Hematopoietic multipotent progenitor cell treated with erythropoietin and hydrocortisone succinate and interleukin-3 and kit ligand, for 6 days (in vitro differentiated cells): ENCODE measurements at regions not wholly inside any gene's neighbourhood (a gene's known extent, or its start where the extent isn't known, plus 50 kb on each side); places are given as distances from the start of the nearest gene placed in this dataset.
"Not testable (repeated sequence)": the region's sequence is repeated elsewhere in the genome, so short reads cannot be mapped to it uniquely, and the experiment has no call there.

Source experiments
- DNase-seq: peaks from one replicate; pipeline ENCODE4 v3.0.0-alpha.2; 2015

DNA sequence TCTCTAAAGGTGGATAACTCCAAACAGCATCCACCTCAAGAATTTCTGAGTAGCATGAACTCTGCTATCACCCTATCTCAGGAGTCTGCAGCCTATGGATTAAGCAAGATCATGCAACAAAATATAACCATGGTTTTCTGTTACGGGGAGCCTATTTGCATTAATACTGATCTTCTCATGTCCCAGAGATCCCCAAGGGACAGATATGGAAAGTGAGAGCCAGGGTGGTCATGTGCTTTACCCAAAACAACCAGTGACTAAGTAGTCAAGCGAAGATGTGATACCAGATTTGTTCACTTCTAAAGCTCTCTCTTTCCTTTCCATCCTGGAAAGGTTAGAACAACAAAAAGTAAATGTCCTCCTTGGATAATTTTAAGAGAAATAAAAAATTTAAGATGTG is 125.1 kb downstream of the PRRX1 start:
- no peak for DNase-seq

DNA sequence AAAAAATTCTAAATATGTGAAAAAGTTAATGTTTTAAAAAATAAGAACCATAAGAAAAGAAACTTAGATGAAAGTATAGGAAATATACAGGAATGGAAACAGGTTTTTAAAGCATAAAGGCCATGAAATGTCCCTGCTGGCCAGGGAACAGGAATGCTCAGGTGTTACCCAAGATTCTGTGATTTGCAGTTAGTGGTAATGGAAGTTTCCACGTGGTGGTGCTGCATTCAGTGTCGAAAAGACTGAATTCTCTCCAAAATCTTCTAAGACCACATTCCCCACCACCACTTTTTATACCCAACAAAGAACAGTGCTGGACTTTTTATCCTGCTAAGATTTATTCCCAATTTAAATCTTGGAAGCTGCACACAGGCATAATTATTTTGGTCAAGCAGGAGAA is 126.2 kb downstream of the PRRX1 start:
- DNase-seq, result no peak

DNA sequence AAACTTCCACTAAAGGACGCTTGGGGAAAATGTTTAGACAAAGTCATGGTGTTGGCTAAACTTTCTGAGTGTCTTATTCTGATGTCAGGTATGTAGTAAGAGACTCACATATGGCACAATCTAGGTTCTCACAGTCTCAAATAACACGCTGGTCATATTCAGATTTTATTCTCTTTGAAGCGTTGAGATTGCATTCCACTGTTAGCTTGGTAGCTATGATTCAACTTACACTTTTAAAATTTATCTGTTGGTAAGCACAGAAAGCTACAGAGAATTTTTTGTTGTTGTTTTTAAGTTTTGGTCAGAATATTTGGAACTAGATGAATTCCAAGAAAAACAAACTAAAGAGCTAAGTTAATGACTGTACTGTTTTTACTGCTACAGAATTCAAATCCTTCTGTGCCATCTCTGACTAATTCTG is 126.7 kb downstream of the PRRX1 start:
- no peak for DNase-seq

DNA sequence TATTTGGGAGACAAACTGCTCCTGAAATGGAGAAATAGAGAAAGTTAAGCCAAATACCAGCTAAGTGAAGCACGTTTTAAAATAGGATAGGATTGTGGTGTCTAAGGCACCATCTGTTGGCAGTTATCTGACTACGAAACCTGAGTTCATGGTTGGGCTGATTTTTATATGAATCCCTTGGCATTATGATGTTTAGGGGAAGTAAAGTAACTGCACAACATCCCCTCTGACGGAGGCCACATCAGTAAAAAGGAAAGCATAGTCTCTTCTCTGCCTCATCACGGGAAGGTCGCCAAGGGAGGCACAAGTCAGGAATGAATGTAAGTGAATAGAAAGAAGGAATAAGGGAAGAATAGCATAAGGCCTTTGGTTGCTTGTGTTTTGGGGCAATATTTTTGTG is 128.0 kb downstream of the PRRX1 start:
- DNase-seq, result no peak

DNA sequence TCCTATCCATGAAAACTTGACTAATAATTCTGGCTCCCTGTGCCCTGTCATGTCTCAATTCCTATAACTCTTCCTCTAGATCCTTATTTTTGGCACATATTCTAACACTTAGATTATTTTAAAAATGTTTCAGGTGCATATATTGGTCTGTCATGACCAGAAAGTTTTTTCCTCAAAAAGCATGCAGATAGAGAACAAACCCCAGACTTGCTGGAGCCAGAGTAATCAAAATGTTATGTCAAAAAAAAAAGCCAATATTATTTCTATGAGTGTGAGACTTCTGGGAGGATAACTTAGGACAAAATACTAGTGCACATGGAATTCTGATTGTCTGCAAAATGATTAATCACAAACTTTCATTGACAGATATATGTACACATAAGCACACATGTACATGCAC is 135.1 kb upstream of the MROH9 start:
- no peak for DNase-seq

DNA sequence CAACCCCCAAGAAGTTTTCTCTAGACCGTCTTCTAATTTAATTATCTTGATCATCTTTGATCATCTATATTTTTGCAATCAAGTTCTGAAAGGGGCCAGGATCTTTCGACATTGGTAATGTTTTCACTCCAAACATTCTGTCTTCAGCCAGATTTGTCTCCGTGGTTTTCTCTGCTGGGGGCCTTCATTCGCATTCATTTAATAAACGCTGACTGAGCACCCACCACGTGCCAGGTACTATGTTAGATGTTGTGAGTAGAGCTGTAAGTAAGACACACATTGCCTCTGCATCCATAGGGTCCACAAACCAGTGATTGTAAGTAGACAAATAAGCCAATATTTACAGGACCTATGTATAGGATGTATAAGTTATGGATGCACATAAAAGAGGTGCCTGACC is 134.5 kb upstream of the MROH9 start:
- no peak for DNase-seq

DNA sequence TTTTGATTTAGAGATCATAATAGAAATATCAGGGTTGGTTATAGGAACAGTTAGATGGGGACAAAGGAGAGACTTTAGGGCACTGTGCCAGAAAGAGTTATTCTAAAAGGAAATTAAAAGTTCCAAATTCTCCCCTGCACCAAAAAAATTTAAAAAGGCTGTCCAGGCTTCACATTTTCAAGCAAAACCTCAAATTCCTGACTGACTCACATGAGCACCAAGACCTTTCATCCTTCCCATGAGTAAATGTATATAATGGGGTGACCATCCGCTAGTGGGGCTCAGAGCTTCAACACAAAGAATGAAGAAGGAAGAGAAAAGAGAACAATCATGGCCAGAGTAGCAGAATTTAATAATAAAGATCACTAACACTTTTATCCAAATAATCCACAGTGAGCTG is 131.6 kb upstream of the MROH9 start:
- DNase-seq, result no peak

DNA sequence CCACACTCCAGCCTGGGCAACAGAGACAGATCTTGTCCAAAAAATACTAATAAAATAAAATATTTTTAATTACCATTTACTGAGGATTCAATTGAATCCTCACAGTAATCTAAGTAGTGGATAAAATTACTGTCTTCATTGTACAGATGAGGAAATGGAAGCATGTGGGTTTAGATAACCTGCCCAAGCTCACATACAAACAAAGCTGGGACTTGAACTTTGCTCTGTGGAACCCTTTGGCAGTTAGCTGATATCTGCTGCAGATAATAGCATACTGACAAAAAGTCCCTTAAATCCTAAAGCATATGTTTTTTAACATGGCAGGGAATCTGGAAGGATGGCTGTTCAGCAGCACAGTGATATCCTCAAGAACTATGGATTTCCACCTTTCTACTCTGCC is 130.9 kb upstream of the MROH9 start:
- DNase-seq, result no peak

DNA sequence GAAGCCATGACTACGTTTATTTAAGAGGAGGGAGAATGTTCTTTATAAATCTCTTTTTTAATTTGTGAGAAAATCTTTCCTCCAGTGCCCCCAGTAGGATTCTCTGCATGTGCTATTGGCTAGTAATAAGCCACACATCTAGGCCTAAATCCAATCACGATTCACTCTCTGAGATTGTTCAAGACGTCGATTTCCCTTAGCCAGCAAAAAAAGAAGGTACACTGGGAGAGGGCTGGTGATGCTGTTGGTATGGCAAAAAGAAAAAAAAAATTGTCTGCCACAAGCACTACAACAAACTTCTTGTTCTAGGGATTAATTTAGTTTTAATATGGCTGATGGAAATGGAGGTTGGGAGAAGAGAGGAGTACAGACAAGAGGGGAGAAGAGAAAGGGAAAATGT is 130.5 kb upstream of the MROH9 start:
- DNase-seq, result no peak

DNA sequence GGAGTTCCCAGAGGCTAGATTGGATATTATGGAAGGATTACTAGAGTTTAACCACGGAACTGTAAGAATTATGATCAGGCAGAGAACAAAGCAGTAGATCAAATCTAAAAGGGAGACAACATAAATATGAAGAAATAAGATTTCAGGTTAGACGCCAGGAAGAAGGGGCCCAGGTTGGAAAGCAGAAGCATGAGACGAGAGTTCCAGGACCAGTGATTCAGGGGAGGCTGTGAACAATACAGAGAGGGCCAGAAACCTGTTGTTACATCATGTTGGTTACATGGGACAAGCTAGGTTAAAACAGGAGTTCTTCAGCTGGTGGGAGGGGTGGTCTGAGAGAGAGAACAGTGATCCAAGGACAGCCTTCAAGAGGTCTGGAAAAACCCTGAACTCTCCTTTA is 128.4 kb upstream of the MROH9 start:
- DNase-seq, result no peak

DNA sequence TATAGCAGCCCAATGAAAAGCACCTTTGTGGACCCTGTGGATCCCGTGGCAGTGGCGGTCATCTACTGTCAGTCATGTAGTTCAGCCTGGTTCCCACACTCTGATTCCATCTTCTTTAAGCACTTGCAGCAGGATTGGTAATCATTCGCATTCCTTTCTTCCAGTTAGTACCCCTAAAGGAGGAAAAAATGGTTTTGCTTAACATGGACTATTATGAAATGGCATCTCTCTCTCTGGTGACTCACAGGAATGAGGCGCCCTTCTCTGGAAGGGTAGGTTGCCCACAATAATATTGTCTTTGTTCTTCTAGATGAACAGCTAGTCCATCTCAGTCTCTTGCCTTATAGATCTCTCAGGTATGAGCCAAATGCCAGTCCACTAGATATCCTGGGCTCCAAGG is 127.9 kb upstream of the MROH9 start:
- no peak for DNase-seq

DNA sequence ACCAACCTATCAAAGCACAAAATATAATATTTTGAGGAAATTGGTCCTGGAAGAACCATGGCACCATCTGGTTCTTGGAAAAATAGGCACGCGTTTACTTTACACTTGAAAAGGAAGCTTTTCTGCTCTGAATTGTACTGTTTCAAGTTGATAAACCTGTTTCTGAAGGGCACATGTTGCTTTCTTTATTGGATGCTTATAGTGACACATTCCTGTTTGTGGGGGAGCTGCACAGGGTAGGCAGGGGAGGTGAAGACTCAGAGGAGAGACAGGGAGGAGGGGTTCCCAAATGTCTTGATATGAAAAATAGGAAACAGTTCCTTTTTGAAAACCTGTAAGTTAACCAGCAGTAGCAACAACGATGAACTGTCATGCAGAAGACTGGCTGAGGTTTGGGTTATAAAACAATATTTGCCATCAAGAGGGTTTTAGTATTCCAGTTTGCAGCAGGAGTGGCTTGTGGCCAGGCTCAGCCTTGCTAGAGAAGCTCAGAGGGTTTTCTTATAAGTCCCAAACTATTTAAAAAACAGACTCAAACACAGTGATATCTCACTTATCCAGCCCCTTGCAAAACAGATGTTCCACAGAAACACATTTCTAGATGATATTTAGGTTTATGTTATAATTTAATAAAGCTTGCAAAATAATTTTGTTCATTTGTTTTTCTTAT is 127.0 kb upstream of the MROH9 start:
- DNase-seq, result no peak

DNA sequence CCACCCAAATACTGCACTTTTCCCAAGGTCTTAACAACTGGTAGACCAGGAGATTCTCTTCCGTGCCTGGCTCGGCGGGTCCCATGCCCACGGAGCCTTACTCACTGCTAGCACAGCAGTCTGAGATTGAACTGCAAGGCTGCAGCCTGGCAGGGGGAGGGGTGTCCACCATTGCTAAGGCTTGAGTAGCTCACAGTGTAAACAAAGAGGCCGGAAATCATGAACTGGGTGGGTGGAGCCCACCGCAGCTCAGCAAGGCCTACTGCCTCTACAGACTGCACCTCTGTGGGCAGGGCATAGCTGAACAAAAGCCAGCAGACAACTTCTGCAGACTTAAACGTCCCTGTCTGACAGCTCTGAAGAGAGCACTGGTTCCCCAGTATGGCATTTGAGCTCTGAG is 124.3 kb upstream of the MROH9 start:
- DNase-seq, result not testable (repeated sequence)

DNA sequence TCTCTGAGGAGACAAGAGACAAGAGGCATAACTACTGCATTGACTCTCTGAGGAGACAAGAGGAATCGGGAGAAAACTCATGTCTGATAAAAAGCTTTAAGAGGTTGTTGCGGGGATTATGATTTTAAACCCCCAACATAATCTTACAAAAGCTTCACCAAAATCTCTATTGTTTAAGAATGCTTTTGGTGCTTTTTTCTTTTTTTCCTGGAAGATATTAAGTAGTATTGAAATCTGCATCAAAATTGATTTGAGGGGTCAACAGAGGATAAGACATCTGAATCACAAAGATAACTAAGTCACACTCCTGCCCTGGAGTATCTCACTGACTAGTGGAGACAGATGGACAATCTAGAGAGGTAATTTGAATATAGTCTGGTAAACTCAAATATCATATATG is 115.6 kb upstream of the MROH9 start:
- no peak for DNase-seq

DNA sequence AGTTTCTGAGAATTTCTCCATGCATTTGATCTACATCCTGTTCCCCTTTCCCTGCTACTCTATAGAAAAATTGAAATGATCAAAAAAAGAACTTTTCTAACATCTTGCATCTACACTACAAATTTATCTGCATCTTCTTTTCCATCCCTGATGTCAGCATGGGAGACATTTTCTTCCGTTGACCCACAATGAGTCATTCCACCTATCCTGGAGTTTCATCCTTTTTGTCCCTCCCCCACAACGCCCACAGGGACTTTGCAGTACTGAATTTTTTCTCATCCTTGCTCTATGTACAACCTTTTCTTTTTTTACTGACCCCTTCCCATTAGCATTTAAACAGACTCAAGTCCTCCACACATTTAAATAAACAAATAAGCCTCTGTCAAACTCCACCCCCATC is 112.2 kb upstream of the MROH9 start:
- DNase-seq, result no peak

DNA sequence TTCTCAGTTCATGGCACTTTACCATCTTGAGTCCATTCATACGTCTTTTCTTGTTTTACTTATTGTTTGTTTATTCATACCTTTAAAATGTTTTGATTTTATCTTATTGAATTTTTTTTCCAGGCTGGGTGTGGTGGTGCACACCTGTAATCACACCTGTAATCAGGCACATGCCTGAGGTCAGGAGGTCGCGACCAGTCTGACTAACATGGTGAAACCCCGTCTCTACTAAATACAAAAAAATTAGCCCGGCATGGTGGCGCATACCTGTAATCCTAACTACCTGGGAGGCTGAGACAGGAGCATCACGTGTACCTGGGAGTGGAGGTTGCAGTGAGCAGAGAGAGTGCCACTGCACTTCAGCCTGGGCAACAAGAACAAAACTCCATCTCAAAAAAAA is 104.1 kb upstream of the MROH9 start:
- DNase-seq, result no peak

DNA sequence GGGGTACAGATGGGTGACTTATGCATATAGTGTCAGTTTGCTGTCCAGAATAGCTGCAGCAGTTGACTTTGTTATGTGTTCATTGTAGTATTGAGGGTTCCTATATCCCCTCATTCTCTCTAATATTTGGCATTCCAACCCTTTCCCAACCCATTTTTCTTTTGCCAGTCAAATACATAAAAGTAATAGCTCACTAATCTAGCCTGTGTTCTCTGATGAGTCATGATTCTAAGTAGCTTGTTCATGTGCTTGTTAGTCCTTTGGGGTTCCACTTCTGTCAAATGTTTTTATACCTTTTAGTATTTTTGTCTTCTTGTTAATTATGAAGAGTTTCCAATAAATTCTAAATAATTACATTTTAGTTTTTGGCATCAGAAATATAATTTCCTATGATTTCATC is 99.2 kb upstream of the MROH9 start:
- no peak for DNase-seq

DNA sequence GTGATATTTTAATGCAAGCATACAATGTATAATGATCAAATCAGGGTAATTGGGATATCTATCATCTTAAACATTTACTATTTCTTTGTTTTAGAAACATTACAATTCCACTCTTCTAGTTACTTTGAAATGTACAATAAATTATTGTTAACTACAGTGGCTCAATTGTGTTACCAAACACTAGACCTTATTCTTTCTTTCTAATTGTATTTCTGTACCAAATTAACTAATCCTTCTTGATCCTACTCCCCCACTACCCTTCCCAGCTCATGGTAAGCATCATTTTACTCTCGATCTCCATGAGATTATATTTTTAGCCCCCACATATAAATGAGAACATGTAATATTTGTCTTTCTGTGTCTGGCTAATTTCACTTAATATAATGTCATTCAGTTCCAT is 95.0 kb upstream of the MROH9 start:
- DNase-seq, result no peak

DNA sequence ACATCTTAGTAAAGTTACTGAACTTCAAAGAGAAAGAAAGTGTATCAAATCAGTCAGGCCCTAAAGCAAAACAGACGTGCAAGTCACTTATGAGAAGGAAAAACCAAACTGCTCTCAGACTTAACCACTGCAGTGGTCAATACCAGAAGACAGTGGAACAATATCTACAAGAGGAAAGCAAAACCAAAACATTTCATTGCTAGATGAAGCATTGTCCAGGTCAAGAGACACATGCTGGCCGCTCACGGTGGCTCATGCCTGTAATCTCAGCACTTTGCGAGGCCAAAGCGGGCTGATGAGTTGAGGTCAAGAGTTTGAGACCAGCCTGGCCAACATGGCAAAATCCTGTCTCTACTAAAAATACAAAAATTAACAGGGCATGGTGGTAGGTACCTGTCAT is 82.0 kb upstream of the MROH9 start:
- DNase-seq, result no peak

DNA sequence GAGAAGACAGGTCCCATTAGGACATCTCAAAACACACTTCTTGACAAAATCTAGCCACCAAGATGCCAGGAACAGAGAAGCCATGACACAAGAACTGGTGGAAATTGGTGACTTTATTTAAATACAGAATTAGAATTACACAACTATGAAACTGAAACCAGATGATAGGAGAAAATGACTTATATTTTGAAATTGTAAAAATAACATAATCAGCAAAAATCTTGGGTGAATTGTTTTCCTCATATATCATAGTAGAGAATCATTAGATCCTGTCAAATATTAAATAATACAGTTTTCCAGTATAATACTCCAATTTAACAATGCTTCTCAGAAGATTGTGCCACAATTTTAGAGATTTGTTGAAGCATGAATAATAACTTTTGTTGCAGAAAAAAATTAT is 81.5 kb upstream of the MROH9 start:
- DNase-seq, result no peak

DNA sequence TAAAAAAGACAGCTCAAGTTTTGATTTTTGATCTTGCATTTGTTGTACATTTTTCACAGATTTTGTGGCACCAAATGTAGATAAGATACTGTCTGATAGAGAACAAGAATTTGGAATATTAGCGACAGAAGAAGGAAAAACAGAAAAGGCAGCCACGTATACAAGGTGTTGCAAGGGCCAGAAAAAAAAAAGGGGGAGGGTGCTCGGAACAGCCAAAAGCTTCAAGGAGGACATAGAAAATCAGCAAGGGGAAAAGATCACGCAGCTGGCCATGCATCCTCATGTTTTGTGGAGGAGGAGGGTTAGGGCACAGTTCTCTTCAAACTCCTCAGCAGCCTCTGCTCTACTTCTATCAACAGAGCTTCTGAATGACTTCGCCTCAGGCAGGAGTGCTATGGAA is 80.7 kb upstream of the MROH9 start:
- DNase-seq, result no peak

DNA sequence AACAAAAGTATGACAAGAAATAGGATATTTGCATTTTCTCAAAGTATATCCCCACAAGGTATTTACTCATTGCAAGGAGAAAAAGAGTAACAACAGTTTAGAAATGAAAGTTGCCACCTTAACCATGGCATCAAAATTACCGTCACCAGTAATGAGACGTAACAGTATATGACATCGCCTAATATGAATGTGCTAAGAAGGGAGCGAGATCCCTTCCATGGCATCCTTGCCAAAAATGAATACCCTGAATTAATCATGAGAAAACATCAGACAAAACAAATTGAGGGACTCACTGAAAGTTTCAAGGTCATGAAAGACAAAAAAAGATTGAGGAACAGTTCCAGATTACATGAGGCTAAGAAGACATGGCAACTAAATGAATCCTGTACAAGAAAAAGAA is 78.9 kb upstream of the MROH9 start:
- no peak for DNase-seq

DNA sequence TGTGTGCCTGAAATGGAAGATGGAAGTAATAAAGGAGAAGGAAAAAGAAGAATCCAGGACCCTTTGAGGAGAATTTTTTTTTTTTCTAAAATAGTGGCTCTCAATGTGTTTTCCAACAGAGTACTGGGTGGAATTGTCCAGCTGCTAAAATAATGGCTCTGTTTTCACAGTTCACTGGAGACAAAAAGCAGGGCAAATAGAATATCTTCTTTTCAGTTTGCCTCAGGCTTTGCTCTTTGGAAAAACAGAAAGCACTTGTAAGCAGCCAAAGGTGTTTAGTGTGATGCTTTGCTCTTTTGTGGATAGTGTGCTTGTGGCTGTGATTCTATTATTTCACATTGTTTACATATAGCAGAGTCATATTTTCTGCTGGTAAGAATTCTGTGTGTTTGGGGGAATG is 77.4 kb upstream of the MROH9 start:
- no peak for DNase-seq

DNA sequence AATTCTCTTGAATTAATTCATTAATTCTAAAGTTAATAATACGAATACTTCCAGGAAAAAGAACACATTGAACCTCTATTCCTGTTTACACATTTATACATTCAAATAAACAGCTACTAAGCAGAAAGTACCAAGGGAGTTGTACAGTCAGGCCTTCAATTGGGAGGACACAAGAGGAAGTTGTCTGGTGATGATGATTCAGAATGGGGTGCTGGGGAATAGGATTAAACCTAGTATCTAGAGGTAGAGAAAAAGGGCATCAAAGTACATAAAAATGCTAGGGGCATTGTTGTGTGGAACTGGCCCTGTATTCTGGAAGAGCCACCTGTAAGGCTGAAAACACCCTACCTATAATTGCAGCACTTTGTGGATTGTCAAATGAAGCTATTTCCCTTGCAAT is 71.7 kb upstream of the MROH9 start:
- DNase-seq, result no peak

DNA sequence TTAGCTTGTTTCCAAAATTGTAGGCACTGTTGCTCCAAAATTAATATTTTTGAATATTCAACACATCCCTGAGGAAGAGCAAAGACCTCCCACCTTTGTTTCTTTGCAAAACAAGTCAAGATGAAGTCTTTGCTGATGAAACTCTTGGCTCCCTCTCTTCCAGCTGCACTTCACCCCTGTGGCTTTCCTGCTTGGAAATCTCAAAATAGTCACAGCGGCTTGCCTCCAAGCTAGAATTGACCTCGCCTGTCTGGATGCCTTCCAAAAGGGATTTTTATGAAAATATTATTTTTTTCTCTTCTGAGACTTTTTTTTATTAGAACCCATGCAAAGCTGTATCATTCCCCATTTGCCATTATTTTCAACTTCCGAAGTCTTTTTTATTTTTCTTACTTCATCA is 71.1 kb upstream of the MROH9 start:
- DNase-seq, result no peak
